ENCODE measurements at regions not wholly inside any gene's neighbourhood (a gene's known extent, or its start where the extent isn't known, plus 50 kb on each side); places are given as distances from the start of the nearest gene placed in this dataset.

GRCh38 chr6:53413326-53413725 lies 64.6 kb upstream of the ELOVL5 start:
- WGBS, 2 experiments (ENCODE audit: extremely low coverage in 1 of 2, insufficient coverage in 1 of 2, insufficient read length in 1 of 2, insufficient replicate concordance in 2 of 2, low coverage in 1 of 2, low lambda C conversion rate in 2 of 2, missing lambda C conversion rate in 1 of 2): 88% methylated on average over 4 of the region's 4 CpGs; no CpG with 5 or more reads in 1 of the 2 experiments
- no peak overlapping the region for H3K4ac ChIP-seq (replicated peaks; ENCODE audit: insufficient read length, low read depth, low read length)
- no peaks in the 10 kb centered on the region for H3K23me2 ChIP-seq (ENCODE audit: low read depth, low read length)
- no peak overlapping the region for H3K4me3 ChIP-seq (ENCODE audit: extremely low read depth in 1 of 4, insufficient read depth in 2 of 4, low read depth in 3 of 4, low read length in 4 of 4)
- no peak overlapping the region for H2BK120ac ChIP-seq (replicated peaks; ENCODE audit: low read depth, low read length)
- no peak overlapping the region for H2BK20ac ChIP-seq (ENCODE audit: low read length)
- H3K36me3 ChIP-seq (ENCODE audit: control insufficient read depth in 2 of 4, insufficient read depth in 4 of 4, low read length in 3 of 4): no peaks in the 10 kb centered on the region
- no peaks in the 10 kb centered on the region for H3K79me2 ChIP-seq (ENCODE audit: control insufficient read depth in 1 of 2, insufficient read depth in 2 of 2, low read length in 2 of 2)
- no peak overlapping the region for H2AFZ ChIP-seq (ENCODE audit: low read length)
- no peak overlapping the region for H3K23ac ChIP-seq (ENCODE audit: insufficient read length)
- FAIRE-seq (no peak), DNase-seq (ENCODE audit: low read depth in 1 of 2, low spot score in 2 of 2) (no peak)
- H4K20me1 ChIP-seq (replicated peaks in 1 of 2; ENCODE audit: control insufficient read depth in 1 of 2, insufficient read depth in 2 of 2, low read length in 2 of 2): no peaks in the 10 kb centered on the region
- POLR2A ChIA-PET (ENCODE audit: partially characterized antibody): no interaction called here
- H4K91ac ChIP-seq (replicated peaks; ENCODE audit: insufficient read length, low read length): no peak overlapping the region
- no peak overlapping the region for H2BK12ac ChIP-seq (ENCODE audit: low read depth, low read length)
- no peak overlapping the region for H2BK15ac ChIP-seq (ENCODE audit: low read length)
- H3K14ac ChIP-seq (ENCODE audit: insufficient read length): no peak overlapping the region
- H3K4me1 ChIP-seq (replicated peaks in 1 of 4; ENCODE audit: control insufficient read depth in 3 of 4, insufficient read depth in 4 of 4, low read length in 3 of 4): peaks cover 0 to 2% (median 0%) of the 10 kb centered on the region in 4 experiments; a peak in 1 of 7 replicates
- no peak overlapping the region for H4K8ac ChIP-seq (ENCODE audit: extremely low read depth, insufficient read depth, low read length)
- H3K9me3 ChIP-seq (ENCODE audit: insufficient read depth in 2 of 2, low read depth in 1 of 2, low read length in 1 of 2): no peaks in the 10 kb centered on the region
- H3K56ac ChIP-seq (replicated peaks; ENCODE audit: insufficient read length, low read depth, low read length): no peak overlapping the region
- no peak overlapping the region for H3K18ac ChIP-seq (ENCODE audit: extremely low read depth, low read length)
- no peak for TF ChIP-seq SIN3A (conservative IDR thresholded peaks at IDR 0.05 in 1 of 2, IDR thresholded peaks at IDR 0.05 in 1 of 2; ENCODE audit: low read depth in 1 of 2, low read length in 2 of 2)
- no peak for TF ChIP-seq HDAC6 (IDR thresholded peaks at IDR 0.05; ENCODE audit: low read depth, low read length)
- no peak for TF ChIP-seq JUND (IDR thresholded peaks at IDR 0.05; ENCODE audit: low read length)
- no peak for TF ChIP-seq BCL11A (IDR thresholded peaks at IDR 0.05; ENCODE audit: low read depth in 2 of 2, low read length in 2 of 2)
- no peak for TF ChIP-seq MAFK (IDR thresholded peaks at IDR 0.05; ENCODE audit: low read depth, low read length)
- no peak for TF ChIP-seq GABPA (IDR thresholded peaks at IDR 0.05; ENCODE audit: borderline replicate concordance, insufficient read depth, low read length)
- TF ChIP-seq BACH1 (IDR thresholded peaks at IDR 0.05; ENCODE audit: low read length): no peak
- no peak for TF ChIP-seq SRF (IDR thresholded peaks at IDR 0.05; ENCODE audit: low read depth, low read length)
- TF ChIP-seq KDM1A (IDR thresholded peaks at IDR 0.05; ENCODE audit: borderline replicate concordance, low read length): no peak
- no peaks in the 10 kb centered on the region for H3K79me1 ChIP-seq (ENCODE audit: low read depth, low read length)
- CTCF ChIA-PET (ENCODE audit: partially characterized antibody): interaction anchor here (1.3 kb wide), 1 partner anchor 11 kb away, joined by 5 read pairs; no protein-coding TSS in a partner anchor
- no peak overlapping the region for H3K9ac ChIP-seq (replicated peaks in 1 of 4; ENCODE audit: extremely low read depth in 1 of 4, low read depth in 3 of 4, low read length in 3 of 4)
- no peak overlapping the region for H3K4me2 ChIP-seq (ENCODE audit: insufficient read depth in 1 of 2, low read depth in 2 of 2, low read length in 2 of 2)
- no peak overlapping the region for H4K5ac ChIP-seq (ENCODE audit: insufficient read length, low read depth, low read length)
- no peak overlapping the region for H2AK5ac ChIP-seq (ENCODE audit: low read depth, low read length)
- H3K27ac ChIP-seq (ENCODE audit: low read depth, low read length): no peak overlapping the region
- H2BK5ac ChIP-seq (ENCODE audit: low read depth, low read length): no peak overlapping the region
- no peaks in the 10 kb centered on the region for H3K27me3 ChIP-seq (replicated peaks in 1 of 4; ENCODE audit: control insufficient read depth in 3 of 4, extremely low read depth in 1 of 4, insufficient read depth in 3 of 4, low read length in 3 of 4)

Measured in H1 (cell line).